SK-N-SH (cell line): ENCODE measurements at regions not wholly inside any gene's neighbourhood (a gene's known extent, or its start where the extent isn't known, plus 50 kb on each side); places are given as distances from the start of the nearest gene placed in this dataset.

Experiments
- MXI1 ChIP-seq: IDR thresholded peaks from 2 replicates; pipeline ENCODE4 v1.6.1; 2012; ENCODE audit warnings: mild to moderate bottlenecking, low read depth, low read length, improper control_type of control experiment
- NRF1 ChIP-seq: IDR thresholded peaks from 2 replicates; pipeline ENCODE4 v1.6.1; 2012; ENCODE audit warnings: low read depth, mild to moderate bottlenecking, low read length

DNA sequence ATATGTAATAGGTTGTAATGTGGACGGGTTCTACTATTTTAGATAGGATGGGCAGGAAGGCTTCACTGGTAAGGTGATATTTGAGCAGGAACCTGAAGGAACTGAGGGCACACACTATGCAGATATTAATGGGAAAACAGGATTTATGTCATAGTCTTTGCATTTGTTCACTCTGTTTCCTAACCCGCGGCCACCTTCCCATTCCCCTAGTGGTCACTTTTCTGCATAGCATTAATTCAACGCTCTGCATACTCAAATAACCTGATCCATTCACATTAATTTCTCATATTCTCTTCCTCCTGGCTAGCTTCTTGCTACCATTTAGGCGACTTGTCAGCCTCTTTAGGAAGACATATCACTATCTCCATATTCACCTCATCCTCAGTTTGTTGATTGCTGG, 61.5 kb downstream of the GSPT2 start:
- no peak for TF ChIP-seq NRF1
- TF ChIP-seq MXI1: no peak
